ENCODE measurements at regions not wholly inside any gene's neighbourhood (a gene's known extent, or its start where the extent isn't known, plus 50 kb on each side); places are given as distances from the start of the nearest gene placed in this dataset.
"Not testable (repeated sequence)": the region's sequence is repeated elsewhere in the genome, so short reads cannot be mapped to it uniquely, and the experiment has no call there.

GRCh38 chr10:80966326-80966986, 428.8 kb downstream of the SH2D4B start:
- CTCF ChIA-PET = interaction anchor here (0.6 kb wide), 1 partner anchor 15 kb away, joined by 3 read pairs; no protein-coding TSS in a partner anchor
- POLR2A ChIA-PET = no interaction called here
- no peak for TF ChIP-seq CTCF (IDR thresholded peaks at IDR 0.05; ENCODE audit: control extremely low read depth, extremely low read depth, low read depth, missing control alignments)
- no peak for DNase-seq (ENCODE audit: extremely low spot score)

DNA sequence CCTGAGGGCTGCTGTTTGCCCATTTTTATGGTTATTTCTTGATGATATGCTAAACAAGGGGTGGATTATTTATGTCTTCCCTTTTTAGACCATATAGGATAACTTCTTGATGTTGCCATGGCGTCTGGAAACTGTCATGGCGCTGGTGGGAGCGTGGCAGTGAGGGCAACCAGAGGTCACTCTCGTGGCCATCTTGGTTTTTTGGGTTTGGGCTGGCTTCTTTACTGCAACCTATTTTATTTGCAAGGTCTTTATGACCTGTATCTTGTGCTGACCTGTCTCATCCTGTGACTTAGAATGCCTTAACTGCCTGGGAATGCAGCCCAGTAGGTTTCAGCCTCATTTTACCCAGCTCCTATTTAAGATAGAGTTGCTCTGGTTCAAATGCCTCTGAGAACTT, 429.7 kb downstream of the SH2D4B start:
- POLR2A ChIA-PET; DNase-seq (ENCODE audit: extremely low spot score): not testable (repeated sequence)
- CTCF ChIA-PET = interaction anchor here (1.3 kb wide), 1 partner anchor 23 kb away, joined by 4 read pairs; no protein-coding TSS in a partner anchor

GRCh38 chr10:80968903-80969302, 431.2 kb downstream of the SH2D4B start:
- DNase-seq (ENCODE audit: extremely low spot score) = no peak
- TF ChIP-seq CTCF (IDR thresholded peaks at IDR 0.05; ENCODE audit: control extremely low read depth, extremely low read depth, low read depth, missing control alignments) = no peak
- POLR2A ChIA-PET = no interaction called here
- CTCF ChIA-PET = interaction anchor here (1.3 kb wide), 1 partner anchor 25 kb away, joined by 4 read pairs; no protein-coding TSS in a partner anchor

DNA sequence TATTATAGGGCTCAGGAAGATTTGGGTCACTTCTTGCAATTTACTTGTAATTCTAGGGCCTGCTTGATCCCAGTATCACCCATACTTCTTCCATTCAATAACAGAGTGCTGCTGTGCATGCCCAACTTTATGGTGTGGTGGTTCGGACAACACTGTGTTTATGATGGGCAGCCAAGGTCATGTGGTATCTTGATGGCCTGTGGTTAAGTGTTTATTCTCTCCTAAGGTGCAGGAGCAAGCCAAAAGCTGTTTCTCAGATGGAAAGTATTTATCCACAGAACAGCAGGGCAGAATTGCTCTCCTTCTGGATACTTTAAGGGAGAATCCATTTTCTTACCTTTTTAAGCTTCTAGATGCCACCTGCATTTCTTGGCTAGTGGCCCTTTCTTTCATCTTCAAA, 433.8 kb downstream of the SH2D4B start:
- ChIA-PET CTCF (interaction anchor here (1.4 to 1.5 kb wide), 2 partner anchors 307 to 372 kb away, joined by 3 to 4 read pairs; no protein-coding TSS in a partner anchor), POLR2A (no interaction called here)
- no peak for TF ChIP-seq CTCF (IDR thresholded peaks at IDR 0.05; ENCODE audit: control extremely low read depth, extremely low read depth, low read depth, missing control alignments)
- DNase-seq (ENCODE audit: extremely low spot score) = no peak

GRCh38 chr10:80976658-80977057, 439.0 kb downstream of the SH2D4B start:
- TF ChIP-seq CTCF (IDR thresholded peaks at IDR 0.05; ENCODE audit: control extremely low read depth, extremely low read depth, low read depth, missing control alignments) = no peak
- CTCF ChIA-PET = no interaction called here
- POLR2A ChIA-PET = no interaction called here
- no peak for DNase-seq (ENCODE audit: extremely low spot score)

DNA sequence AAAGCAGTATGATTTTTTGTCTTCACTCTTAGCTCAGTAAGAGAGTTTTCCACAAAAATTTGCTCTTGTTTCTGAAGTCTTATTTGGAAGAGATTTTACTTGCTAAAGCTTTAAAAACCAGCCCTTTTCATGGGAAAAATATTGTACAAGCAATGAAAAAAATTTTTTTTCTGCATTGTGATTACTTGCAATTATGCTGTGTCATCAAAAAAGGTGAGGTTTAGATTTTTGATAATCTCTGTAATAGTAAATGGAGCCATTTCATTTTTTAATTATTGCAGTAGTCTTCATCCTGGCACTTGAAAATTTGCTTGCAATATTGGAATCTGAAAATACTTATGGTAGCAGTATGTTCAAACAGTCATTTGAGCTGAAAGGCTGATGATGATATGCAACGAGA, 447.4 kb downstream of the SH2D4B start:
- no peak for TF ChIP-seq CTCF (IDR thresholded peaks at IDR 0.05; ENCODE audit: control extremely low read depth, extremely low read depth, low read depth, missing control alignments)
- DNase-seq (ENCODE audit: extremely low spot score) = no peak
- CTCF ChIA-PET = no interaction called here
- POLR2A ChIA-PET = no interaction called here

GRCh38 chr10:80986596-80986995, 448.9 kb downstream of the SH2D4B start:
- TF ChIP-seq CTCF (IDR thresholded peaks at IDR 0.05; ENCODE audit: control extremely low read depth, extremely low read depth, low read depth, missing control alignments) = no peak
- ChIA-PET CTCF (interaction anchor here (1.3 kb wide), 1 partner anchor 31 kb away, joined by 3 read pairs; no protein-coding TSS in a partner anchor), POLR2A (no interaction called here)
- DNase-seq (ENCODE audit: extremely low spot score) = no peak

Data from GM10248 (cell line).